ENCODE measurements at regions not wholly inside any gene's neighbourhood (a gene's known extent, or its start where the extent isn't known, plus 50 kb on each side); places are given as distances from the start of the nearest gene placed in this dataset.

- TF ChIP-seq RELA (IDR thresholded peaks at IDR 0.05; ENCODE audit: borderline replicate concordance, partially characterized antibody) (no peak), USF1 (IDR thresholded peaks at IDR 0.05; ENCODE audit: borderline replicate concordance, extremely low read length, insufficient read depth, low read depth, low read length) (no peak), ZNF687 (IDR thresholded peaks at IDR 0.05) (no peak), FOXM1 (IDR thresholded peaks at IDR 0.05; ENCODE audit: low read depth, low read length) (no peak), RUNX3 (IDR thresholded peaks at IDR 0.05; ENCODE audit: low read length) (no peak), ZNF622 (IDR thresholded peaks at IDR 0.05) (no peak), ZBED1 (IDR thresholded peaks at IDR 0.05; ENCODE audit: borderline replicate concordance) (no peak), CTCF (IDR thresholded peaks at IDR 0.05 in 2 of 3, conservative IDR thresholded peaks at IDR 0.05 in 1 of 3; ENCODE audit: control insufficient read depth in 2 of 3, extremely low read depth in 1 of 3, insufficient read depth in 1 of 3, low read depth in 3 of 3, low read length in 3 of 3) (no peak), NRF1 (conservative IDR thresholded peaks at IDR 0.05; ENCODE audit: low read depth, low read length) (no peak), ZNF217 (IDR thresholded peaks at IDR 0.05) (no peak)
Observed at GRCh38 chr5:138636398-138636944, 61.3 kb upstream of the HSPA9 start (continued).

Data from GM12878 (cell line).